ENCODE measurements at regions not wholly inside any gene's neighbourhood (a gene's known extent, or its start where the extent isn't known, plus 50 kb on each side); places are given as distances from the start of the nearest gene placed in this dataset.

DNA sequence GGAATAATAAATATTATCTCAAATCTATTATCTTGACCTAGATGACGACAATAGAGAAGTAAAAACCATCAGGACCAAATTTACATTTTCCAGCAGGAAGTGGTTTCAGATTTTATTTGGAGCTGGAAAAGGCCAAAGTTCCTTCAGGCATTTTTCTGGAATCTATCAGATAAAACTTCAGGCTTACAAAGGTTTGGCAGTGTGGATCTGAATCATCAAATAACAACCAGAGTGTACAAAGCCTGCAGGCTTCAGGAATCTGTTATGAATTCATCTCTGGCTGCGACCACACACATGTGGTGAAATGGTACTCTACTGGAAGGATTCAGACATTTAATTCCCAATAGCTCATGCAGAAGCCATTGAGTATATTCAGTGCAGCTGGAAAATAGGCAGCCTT, 726.4 kb upstream of the GRAMD2B start:
- TF ChIP-seq, protein P1, sequence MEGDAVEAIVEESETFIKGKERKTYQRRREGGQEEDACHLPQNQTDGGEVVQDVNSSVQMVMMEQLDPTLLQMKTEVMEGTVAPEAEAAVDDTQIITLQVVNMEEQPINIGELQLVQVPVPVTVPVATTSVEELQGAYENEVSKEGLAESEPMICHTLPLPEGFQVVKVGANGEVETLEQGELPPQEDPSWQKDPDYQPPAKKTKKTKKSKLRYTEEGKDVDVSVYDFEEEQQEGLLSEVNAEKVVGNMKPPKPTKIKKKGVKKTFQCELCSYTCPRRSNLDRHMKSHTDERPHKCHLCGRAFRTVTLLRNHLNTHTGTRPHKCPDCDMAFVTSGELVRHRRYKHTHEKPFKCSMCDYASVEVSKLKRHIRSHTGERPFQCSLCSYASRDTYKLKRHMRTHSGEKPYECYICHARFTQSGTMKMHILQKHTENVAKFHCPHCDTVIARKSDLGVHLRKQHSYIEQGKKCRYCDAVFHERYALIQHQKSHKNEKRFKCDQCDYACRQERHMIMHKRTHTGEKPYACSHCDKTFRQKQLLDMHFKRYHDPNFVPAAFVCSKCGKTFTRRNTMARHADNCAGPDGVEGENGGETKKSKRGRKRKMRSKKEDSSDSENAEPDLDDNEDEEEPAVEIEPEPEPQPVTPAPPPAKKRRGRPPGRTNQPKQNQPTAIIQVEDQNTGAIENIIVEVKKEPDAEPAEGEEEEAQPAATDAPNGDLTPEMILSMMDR (IDR thresholded peaks at IDR 0.05): no peak
- TF ChIP-seq POLR2A (IDR thresholded peaks at IDR 0.05): no peak
- TF ChIP-seq EP300 (IDR thresholded peaks at IDR 0.05): no peak

All from suprapubic skin (tissue), 3 donors.